ENCODE measurements at regions not wholly inside any gene's neighbourhood (a gene's known extent, or its start where the extent isn't known, plus 50 kb on each side); places are given as distances from the start of the nearest gene placed in this dataset.

DNA sequence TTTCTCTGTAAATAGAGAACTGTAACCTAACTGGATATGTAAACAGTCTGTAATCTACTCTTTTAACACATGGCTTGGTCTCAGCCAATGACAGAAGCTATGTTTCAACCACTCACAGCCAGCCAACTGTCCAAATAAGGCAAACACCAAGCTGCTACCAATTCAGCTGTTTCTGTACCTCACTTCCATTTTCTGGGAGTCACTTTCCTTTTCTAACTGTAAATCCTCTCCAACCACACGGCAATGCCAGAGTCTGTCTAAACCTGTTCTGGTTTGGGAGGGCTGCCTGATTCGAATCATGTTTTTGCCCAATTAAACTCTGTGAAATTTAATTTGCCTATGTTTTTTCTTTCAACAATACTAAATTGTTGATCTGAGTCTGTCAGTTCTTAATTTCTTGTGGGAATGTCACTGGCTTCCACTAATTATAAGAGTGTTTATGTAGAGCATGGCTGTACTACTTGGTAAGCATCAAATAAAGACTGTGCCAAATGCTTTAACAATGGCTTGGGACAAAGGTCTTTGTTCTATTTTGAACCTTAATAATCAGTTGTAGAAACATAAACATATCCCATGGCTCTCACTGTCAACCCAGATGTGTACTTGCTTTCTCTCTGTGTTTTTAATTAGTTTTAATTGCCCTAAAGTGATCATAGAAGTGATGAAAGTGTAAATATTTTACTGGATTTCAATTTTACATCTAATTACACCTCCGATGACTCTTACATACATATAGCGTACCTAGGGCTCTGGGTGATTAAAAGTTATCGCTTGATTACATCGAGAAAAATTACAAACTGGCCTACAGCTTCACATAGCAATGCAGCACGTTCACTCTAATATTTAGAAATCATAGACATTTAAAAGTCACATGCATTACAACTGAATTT lies 1144.6 kb upstream of the TMPRSS15 start:
- no peak for DNase-seq

DNA sequence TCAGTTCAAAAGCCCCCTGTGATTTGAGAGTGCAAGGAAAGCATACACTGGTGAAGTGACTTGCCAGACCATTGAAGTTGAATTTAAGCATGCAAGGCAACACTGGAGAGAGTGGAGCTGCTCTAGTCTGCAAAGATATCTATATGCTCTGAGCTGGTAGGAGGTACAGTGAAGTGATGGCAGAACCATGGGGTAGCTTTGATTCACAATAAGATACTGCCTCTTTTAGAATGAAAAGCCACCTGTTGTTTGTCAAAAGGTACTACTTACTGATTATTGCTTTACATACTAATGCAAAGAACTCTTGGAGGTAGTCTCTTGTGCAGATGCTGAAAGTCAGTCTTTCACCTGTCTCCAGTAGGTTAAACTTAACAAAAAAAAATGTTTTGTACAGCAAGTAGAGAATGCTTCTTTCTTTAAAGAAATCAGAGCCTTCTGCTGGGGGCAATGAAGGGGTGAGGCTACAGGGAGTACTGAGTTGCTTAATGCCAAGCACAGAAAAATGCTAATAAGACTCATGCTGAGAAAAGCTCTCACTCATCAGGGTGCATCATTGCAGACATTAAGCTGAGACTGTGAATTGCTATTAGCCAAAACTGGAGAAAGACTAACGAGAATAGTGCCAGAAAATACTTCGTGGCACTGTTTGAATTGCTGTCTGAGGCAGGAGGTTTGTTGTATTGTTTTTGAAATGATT lies 1150.5 kb upstream of the TMPRSS15 start:
- DNase-seq = no peak

DNA sequence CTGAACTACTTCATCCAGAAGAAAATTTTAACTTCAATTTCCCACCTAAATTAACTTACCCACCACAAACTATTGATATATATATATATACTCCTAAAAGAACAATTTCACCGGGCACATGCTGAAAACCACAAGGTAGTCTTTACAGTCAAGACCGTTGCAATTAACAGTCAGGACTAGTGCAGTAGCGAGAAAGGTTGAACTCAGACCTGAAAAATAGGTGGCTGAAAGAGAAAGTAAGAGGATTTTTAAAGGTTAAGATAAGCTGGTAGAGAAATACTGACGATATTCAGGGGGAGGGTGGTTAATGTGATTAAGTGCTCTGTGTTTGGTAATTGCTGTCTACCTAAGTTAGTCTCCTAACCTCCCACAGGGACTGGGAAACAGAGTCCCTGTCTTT lies 1153.5 kb upstream of the TMPRSS15 start:
- DNase-seq = no peak

DNA sequence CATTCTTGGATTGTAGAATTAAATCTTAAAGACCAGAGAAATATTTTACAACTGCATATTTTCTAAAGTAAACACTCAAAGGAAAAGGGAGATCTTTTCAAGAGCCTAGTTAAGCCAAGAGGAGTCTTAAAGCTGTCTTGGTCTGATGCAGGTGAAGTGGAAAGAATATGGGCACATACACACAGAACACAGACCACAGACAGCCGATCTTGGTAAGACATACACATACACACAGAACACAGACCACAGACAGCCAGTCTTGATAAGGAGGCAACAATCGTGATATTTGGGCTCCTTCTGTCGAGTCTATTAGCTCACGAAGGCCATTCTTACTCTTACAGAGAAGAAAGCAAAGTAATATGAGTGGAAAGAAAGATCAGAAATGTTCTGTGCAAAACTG lies 1153.9 kb upstream of the TMPRSS15 start:
- DNase-seq = no peak

DNA sequence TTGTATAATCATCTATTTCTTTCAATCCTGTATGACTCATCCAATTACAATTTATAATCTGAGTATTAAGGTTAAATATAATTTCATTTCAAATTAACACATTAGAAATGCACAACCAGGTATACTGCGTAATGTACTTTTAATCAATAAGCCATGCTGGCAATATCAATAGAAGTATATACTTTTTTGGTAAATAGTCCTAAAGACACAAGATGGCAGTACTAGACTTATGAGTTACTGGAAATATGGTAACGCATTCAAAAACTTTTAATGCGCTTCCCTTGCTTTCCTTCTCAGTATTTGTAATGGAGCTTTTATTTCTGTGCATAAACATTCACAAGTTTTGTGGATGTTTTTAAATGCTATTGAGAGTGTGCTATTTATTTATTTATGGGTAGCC lies 1162.0 kb upstream of the TMPRSS15 start:
- DNase-seq = no peak

DNA sequence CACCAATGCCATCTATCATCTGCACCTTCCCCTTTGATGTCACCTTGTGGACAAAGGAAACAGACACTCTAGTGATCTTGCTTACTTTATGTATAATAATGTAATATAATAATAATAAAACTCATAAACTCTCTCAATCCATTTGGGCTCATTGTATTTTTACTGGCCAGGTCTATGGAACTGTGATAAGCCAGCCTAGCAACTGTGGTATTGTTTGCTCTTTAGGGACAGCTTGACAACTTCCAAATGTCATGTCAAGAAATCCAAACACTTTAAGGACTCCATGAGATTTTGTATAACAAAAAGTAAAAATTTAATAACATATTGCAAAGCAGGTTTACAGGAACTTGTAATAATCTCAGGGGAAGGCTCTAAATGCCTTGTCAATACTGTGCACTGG lies 1163.4 kb upstream of the TMPRSS15 start:
- DNase-seq = no peak

DNA sequence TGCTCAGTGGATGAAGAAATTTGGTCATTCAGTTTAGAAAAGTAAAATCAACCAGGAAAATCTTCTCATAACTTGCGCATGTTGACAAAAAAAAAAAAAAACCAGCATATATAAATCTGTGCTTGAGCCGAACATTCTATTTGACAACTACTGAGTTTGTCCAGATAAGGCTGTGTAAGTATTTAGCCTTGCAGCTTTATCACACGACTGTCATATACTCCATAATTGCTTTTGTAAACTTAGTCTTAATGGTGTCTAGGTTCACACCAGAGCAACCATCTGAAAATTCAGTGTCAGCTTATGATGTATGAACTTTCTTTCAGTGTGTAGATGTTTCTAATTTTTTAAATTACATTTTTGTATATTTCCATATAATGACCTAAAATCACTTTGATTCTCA lies 1173.8 kb upstream of the TMPRSS15 start:
- no peak for DNase-seq

DNA sequence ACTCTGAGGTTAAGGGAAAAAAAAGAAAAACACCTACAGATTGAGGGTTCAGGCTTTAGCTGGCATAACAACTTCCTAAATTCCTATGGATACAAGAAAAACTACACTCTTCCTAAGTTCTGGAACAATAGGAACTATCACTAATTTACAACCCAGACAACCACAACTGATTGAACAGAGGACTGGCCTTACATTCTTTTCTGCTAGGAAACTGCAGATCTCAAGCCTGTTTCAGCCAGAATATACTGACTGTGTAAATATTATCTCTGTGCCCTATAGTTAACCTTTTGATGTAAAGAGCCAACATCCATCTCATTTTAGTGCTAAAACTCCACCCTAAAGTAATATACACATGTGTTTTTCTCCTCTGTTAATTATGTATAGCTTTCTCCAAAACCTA lies 1186.5 kb upstream of the TMPRSS15 start:
- no peak for DNase-seq

DNA sequence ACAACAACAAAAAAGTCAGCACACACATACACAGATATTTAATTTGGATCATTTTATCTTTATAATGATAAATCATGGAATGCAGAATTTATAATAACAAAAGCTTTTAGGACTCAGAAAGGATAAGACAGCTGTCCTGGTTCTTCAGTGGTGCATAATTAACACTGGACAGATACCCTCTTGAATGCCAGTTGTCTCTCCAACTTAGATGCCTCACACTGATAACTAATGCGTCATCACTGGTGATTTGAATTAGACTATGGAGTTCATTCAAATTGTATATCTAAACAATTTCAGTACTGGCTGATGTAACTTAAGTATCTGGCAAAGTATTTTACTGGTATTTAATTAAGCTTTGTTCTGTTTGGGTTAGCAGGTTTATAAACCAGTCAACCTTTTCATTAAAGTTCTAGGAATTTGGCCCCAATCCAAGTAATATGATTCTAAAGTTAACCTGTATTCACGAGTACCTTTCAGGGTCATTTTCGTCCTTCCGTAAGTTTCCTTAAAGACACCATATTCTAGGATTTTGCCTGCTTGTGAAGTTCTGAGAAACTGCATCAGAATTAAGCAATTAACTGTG lies 1199.5 kb upstream of the TMPRSS15 start:
- no peak for DNase-seq

DNA sequence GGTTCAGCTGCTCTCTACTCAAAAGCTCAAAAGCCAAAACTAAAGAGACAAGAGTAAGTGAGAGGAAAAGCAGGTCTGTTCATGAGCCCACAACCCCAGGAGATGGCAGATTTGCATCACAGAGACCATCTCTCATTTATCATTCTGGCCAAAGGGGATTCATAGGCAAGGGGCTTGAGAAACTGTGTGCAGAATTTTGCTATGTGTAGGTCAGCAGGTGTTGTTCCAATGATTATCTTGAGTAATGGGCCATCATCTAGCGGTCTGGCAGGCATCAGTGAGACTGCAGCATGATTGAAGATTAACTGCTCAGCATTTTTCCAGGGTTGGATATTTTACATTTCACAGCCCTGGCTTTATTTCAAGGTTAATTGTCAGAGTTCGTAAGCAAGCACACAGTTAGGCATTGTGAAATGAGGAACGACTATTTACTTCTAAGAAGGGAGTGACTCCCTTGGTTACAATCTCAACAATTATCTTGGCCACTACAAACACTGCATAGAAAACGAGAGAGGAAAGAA lies 1204.6 kb upstream of the TMPRSS15 start:
- no peak for DNase-seq

DNA sequence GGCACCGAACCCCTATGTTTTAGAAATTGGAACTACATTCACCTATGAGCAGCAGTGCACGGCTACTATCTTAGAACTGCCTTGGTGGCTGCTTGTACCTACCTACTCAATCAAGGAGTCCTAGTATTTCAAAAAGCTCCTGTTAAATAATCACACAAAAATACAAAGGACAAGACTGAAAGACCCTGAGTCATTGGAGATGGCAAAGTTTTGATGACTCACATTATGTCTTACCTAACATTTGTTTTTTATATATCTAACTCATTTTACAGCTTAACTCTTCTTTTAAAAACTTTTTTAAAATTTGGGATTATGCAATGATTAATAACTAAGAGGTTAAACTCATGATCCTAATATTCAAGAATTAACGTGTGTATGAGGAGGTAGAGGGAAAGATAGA lies 1206.0 kb upstream of the TMPRSS15 start:
- DNase-seq = no peak

DNA sequence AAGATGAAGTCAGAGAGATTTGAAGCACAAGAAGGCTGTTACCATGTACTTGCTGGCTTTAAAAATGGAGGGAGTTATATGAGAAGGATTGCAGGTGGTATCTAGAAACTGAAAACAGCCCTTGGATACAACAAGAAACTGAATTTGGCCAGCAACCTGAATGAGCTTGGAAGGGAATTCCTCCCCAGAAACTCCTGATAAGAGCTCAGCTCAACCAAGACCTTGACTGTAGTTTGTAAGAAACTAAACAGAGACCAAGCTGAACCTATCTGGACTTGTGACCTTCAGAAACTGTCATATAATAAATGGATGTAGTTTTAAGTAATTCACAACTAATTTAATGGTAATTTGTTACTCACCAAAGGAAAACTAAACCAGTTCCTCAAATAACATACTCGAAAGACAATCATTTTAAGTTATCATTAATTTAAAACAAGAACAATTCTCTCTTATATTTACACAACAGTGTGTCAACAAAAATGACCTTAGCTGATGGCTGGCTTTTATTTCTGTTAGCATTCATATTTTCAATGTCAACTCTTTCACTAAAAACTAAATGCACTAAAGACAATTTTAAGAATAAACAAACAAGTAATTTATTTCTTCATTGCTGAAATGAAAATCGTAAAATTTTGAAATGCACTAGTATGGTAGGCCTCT lies 1218.4 kb upstream of the TMPRSS15 start:
- DNase-seq = no peak

DNA sequence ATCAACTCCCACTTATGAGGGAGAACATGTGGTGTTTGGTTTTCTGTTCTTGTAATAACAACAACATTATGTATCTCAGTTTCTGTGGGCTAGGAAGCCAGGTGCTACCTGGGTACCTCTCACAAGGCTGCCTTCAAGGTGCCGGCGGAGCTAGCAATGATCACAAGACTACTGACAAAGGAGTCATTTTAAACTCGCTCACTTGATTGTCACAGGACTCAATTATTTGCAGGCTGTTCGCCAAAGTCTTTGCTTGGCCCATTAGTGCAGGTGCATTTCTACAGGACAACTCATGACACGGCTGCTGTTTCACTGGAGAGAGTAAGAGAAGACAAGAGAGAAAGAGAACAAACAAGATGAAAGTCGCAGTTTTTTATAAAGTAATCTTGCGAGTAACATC lies 1237.4 kb upstream of the TMPRSS15 start:
- DNase-seq = no peak

DNA sequence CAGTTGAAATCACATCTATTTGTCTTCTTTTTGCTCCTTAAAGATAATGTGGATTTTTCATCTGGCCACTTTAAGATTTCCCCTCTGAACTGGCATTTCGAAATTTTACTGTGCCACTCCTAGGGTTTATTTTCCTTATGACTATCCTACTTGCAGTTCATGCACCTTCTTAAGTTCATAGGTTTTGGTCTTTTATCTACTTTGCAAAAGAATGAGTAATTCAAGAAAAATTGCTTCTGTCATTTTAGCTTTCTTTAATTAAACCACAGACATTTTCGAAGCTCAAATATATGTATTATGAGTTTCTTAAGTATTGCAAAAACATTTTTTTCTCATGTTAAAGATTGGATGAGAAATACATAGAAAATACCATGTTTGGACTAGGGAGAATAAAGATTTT lies 1244.8 kb upstream of the TMPRSS15 start:
- no peak for DNase-seq

DNA sequence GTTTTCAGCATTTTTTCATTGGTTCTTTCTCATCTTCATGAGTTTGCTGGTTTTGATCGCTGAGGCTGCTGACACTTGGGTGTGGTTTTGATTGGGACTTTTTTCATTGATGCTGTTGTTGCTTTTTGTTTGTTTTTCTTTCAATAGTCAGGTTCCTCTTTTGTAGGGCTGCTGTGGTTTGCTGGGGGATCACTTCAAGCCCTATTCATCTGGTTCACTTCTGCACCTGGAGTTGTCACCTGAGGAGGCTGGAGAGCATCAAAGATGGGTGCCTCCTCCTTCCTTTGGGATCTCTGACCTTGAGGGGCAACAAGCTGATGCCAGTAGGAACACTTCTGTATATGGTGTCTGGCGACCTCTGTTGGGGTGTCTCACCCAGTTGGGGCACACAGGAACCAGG lies 1279.9 kb upstream of the TMPRSS15 start:
- DNase-seq = no peak

DNA sequence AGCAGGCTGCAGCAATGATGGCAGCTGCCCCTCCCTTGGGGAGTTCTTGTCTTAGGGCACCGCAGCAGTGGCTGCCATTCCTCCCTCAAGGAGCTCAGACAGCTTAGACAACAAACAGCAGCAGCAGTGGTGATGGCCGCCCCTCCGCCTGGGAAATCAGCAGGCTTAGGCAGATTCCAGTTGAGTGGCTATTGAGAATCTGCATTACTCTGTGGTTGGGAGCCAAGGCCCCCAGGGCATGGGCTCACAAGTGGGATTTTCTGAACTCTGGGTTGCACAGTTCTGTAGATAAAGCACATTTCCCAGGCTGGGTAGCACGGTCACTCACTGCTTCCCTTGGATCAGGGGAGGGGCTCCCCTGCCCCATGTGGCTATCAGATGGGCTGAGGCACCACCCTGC lies 1280.7 kb upstream of the TMPRSS15 start:
- DNase-seq = no peak

DNA sequence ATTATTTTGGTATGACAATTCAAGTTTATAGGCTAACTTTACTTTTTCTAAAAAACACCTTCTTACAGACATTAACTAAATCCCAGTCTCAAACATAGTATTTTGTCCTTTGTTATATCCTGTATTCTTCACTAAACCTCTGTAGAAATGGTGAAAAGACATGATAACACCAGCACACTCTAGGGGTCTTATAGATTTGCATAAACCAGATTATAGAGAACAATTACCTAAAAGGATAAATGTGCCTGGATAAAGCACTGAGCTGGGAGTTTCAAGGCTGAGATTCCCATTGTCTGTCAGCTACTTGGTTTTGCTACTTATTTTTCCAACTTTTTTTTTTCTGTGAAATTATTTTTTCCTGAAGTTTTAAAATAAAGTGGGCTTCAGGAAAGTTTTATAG lies 1288.6 kb upstream of the TMPRSS15 start:
- DNase-seq = no peak

DNA sequence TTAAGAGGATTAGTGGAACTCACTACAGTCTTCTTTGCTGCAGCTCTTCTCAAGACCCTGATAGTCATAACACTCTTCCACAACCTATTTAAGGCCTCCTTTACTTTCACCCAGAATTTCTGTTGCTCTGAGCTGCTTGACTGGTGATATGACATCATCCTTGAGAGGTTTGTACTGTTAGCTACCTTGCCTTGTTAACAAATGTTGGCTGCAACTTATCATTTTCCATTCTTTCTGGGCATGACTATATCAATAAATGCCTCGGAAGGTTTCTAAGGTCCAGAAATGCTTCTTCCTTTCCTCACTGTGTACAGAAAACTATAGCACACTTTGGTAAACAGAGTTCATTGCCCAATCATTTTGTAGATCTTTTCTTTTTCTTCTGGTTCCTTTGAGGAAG lies 1292.2 kb upstream of the TMPRSS15 start:
- DNase-seq = no peak

DNA sequence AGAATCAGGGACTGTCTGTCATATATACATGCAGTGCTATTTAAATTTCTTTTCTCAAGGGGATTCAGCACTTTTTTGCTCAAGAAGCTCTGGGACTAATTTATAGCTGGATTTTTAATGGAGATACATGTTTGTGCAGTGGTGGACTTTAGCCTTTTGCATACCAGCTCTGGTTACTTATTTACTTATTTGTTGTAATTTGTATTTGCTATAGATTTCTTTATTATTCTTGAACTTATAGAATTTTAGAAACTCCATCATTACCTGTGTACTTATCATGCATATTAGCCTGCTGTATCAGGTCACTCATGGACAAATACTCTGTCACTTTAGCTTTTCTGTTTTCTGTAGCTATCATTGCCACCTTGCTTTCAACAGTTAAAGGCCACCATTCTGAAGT lies 1296.9 kb upstream of the TMPRSS15 start:
- no peak for DNase-seq

DNA sequence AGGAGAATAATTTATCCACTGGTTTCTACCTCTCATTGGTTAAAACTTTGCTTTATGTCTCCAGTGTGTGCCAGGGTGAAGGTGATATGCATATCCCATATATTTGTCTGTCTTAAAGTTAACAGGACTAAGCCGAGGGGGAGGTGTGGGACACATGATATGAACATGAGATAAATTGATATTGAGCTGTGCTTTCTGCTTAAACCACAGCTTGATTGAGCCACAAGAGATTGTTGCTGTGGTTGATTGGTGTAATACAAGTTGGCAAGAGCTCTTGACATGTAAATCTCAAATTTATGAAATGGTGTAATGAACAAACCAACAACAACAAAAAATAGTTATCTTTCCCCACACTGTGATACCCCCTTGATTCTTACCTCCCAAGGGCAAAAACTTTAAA lies 1295.5 kb upstream of the NCAM2 start:
- DNase-seq = no peak

DNA sequence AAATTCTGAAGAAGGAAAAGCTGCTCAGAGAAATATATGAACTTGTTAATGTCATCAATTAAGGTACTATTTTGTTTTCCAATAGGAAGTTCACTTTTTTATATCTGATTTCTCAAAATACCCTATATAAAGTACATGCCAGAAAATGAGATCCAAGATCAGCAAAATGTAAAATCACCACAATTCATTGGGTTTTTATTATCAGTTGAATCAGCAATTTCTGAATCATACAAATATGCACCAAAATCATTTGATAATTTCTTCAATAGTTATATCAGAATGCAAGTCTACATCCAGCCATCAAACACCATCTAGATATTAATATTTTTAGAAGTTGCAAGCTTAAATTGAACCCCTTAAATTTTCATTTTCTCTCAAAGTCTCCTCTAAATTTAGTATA lies 1293.4 kb upstream of the NCAM2 start:
- DNase-seq = no peak

DNA sequence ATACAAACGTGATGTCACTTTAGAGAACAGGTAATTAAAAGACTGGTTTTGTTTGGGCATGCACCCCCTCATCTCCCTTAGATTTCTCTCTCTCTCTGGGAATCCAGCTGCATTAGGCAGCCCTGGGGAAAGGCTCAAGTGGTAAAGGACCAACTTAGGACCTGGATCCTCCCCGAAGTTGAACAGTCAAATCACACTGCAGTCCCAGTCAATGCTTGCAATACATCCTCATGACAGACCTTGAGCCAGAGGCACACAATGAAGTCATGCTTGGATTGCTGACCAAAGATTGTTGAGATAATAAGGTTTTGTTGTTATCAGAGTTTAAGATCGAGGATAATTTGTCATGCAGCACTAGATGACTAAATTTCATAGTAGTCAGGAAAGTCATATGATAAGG lies 1285.8 kb upstream of the NCAM2 start:
- DNase-seq = no peak

DNA sequence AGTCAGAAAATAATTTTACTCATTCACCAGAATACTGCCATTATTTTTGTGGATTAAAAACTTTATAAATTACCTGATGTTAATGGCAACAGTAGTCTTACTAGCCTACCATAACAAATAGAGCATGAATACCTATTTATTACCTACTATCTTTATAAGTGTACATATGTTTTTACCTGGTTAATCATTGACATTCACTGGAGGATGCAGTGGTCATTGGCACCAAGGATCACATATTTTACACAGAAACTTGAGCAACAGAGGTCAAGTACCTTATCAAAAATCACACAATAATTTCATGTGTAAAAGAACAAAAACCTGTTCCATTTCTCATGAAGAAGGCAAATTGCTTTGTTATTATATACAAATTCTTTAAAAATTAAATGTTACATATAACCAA lies 1284.9 kb upstream of the NCAM2 start:
- no peak for DNase-seq

DNA sequence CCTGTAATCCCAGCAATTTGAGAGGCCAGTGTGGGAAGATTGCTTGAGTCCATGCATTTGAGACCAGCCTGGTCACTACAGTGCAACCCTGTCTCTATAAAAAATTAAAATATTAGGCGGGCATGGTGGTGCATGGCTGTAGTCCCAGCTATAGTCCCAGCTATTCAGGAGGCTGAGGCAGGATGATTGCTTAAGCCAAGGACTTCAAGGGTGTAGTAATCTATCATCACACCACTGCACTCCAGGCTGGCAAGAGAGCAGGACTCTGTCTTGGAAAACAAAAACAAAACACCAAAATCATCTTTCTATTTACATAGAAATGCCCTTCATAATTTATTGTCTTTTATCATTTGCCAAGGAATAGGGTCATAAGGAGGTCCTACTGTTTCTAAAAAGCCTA lies 1274.1 kb upstream of the NCAM2 start:
- DNase-seq = no peak
